ENCODE measurements at regions not wholly inside any gene's neighbourhood (a gene's known extent, or its start where the extent isn't known, plus 50 kb on each side); places are given as distances from the start of the nearest gene placed in this dataset.
A peak's percentile ranks its signal among the peaks of the same experiment; 100 is the strongest.

GRCh38 chr1:30811187-30811586 is 53.6 kb upstream of the LAPTM5 start:
- Histone ChIP-seq H3K4me3 (no peak overlapping the region), H3K27me3 (no peaks in the 10 kb centered on the region), H3K9me3 (replicated peaks in 1 of 3) (no peaks in the 10 kb centered on the region), H3K4me1 (replicated peaks in 1 of 2) (peaks cover 17 to 36% of the 10 kb centered on the region in 2 donors), H3K27ac (no peak overlapping the region), H3K36me3 (replicated peaks in 1 of 2) (no peaks in the 10 kb centered on the region)
- TF ChIP-seq POLR2A (IDR thresholded peaks at IDR 0.05) = no peak
- TF ChIP-seq CTCF (IDR thresholded peaks at IDR 0.05) = no peak
- no peak for DNase-seq
- intact Hi-C loops (cut with DNase I) = no loop called here

- intact Hi-C loops (cut with DNase I) = no loop called here
- TF ChIP-seq CTCF (IDR thresholded peaks at IDR 0.05) (no peak), POLR2A (IDR thresholded peaks at IDR 0.05) (no peak)
- Histone ChIP-seq H3K9me3 (replicated peaks in 1 of 3) (no peaks in the 10 kb centered on the region), H3K27me3 (no peaks in the 10 kb centered on the region), H3K4me3 (no peak overlapping the region), H3K36me3 (replicated peaks in 1 of 2) (no peaks in the 10 kb centered on the region), H3K4me1 (replicated peaks in 1 of 2) (peaks cover 17 to 39% of the 10 kb centered on the region in 2 donors), H3K27ac (peak overlapping the region in 1 of 5 donors; percentile 63)
- peak in 2 of 7 donors; percentile 3 to 11 for DNase-seq
- 84 to 91% (median 85%) methylated on average over 11 to 12 of the region's 12 CpGs for WGBS, 4 donors
Observed at GRCh38 chr1:30810416-30811080, 53.0 kb upstream of the LAPTM5 start.

- no peaks in the 10 kb centered on the region for H3K9me3 ChIP-seq (replicated peaks in 1 of 3)
- H3K4me1 ChIP-seq (replicated peaks in 1 of 2) = peaks cover 22 to 42% of the 10 kb centered on the region in 2 donors
- intact Hi-C loops (cut with DNase I) = no loop called here
- no peaks in the 10 kb centered on the region for H3K27me3 ChIP-seq
- 55 to 60% (median 56%) methylated on average over 14 of the region's 14 CpGs for WGBS, 4 donors
- TF ChIP-seq CTCF (IDR thresholded peaks at IDR 0.05) = no peak
- TF ChIP-seq POLR2A (IDR thresholded peaks at IDR 0.05) = no peak
- H3K27ac ChIP-seq = peak overlapping the region in 3 of 5 donors; percentile 34 to 63 (median 50)
- no peaks in the 10 kb centered on the region for H3K36me3 ChIP-seq (replicated peaks in 1 of 2)
- no peak overlapping the region for H3K4me3 ChIP-seq
- DNase-seq = peak in 3 of 7 donors; percentile 21 to 47 (median 37)
Observed at GRCh38 chr1:30809514-30810263, 52.1 kb upstream of the LAPTM5 start.

- TF ChIP-seq CTCF (IDR thresholded peaks at IDR 0.05) = no peak
- TF ChIP-seq POLR2A (IDR thresholded peaks at IDR 0.05) = no peak
- Histone ChIP-seq H3K9me3 (replicated peaks in 1 of 3) (no peaks in the 10 kb centered on the region), H3K27ac (peak overlapping the region in 3 of 5 donors; percentile 72 to 89 (median 83)), H3K36me3 (replicated peaks in 1 of 2) (no peaks in the 10 kb centered on the region), H3K27me3 (no peaks in the 10 kb centered on the region), H3K4me1 (replicated peaks in 1 of 2) (peaks cover 25 to 45% of the 10 kb centered on the region in 2 donors), H3K4me3 (no peak overlapping the region)
- peak in 1 of 7 donors; percentile 13 for DNase-seq
- intact Hi-C loops (cut with DNase I) = no loop called here
- WGBS, 4 donors = 83 to 91% (median 84%) methylated on average over 3 of the region's 3 CpGs
Observed at GRCh38 chr1:30808067-30808662, 50.6 kb upstream of the LAPTM5 start.

Data from adrenal gland (tissue), 9 donors.